ENCODE measurements at regions not wholly inside any gene's neighbourhood (a gene's known extent, or its start where the extent isn't known, plus 50 kb on each side); places are given as distances from the start of the nearest gene placed in this dataset.

- H3K27me3 ChIP-seq (ENCODE audit: control insufficient read depth, low read length): no peaks in the 10 kb centered on the region
- H3K79me2 ChIP-seq (ENCODE audit: control insufficient read depth, low read length): no peaks in the 10 kb centered on the region
- H3K4me1 ChIP-seq (ENCODE audit: control insufficient read depth, low read length): no peaks in the 10 kb centered on the region
- H3K36me3 ChIP-seq (ENCODE audit: control insufficient read depth, low read length): no peaks in the 10 kb centered on the region
- H3K27ac ChIP-seq (ENCODE audit: low read depth, low read length): no peak overlapping the region
- H3K4me2 ChIP-seq (ENCODE audit: low read length): no peak overlapping the region
- TF ChIP-seq EZH2phosphoT487 (IDR thresholded peaks at IDR 0.05; ENCODE audit: borderline replicate concordance, low read length): no peak
- no peak for TF ChIP-seq CTCF (IDR thresholded peaks at IDR 0.05; ENCODE audit: low read depth, low read length, poor library complexity, severe bottlenecking)
- no peaks in the 10 kb centered on the region for H3K9me2 ChIP-seq (replicated peaks; ENCODE audit: control insufficient read depth, low read length)
- H3F3A ChIP-seq (ENCODE audit: control insufficient read depth, insufficient read depth): no peaks in the 10 kb centered on the region
- peaks cover 12% of the 10 kb centered on the region; the same call in 1 of the 2 replicates for H3K9me3 ChIP-seq (ENCODE audit: control insufficient read depth, insufficient read depth, low read length)
- no peaks in the 10 kb centered on the region for H4K20me1 ChIP-seq (ENCODE audit: control insufficient read depth, insufficient read depth, low read depth, low read length)
- H3K4me3 ChIP-seq (ENCODE audit: low read length): no peak overlapping the region
These were observed 161.7 kb downstream of the ERMARD start for GRCh38 chr6:169913096-169913638.

DNA sequence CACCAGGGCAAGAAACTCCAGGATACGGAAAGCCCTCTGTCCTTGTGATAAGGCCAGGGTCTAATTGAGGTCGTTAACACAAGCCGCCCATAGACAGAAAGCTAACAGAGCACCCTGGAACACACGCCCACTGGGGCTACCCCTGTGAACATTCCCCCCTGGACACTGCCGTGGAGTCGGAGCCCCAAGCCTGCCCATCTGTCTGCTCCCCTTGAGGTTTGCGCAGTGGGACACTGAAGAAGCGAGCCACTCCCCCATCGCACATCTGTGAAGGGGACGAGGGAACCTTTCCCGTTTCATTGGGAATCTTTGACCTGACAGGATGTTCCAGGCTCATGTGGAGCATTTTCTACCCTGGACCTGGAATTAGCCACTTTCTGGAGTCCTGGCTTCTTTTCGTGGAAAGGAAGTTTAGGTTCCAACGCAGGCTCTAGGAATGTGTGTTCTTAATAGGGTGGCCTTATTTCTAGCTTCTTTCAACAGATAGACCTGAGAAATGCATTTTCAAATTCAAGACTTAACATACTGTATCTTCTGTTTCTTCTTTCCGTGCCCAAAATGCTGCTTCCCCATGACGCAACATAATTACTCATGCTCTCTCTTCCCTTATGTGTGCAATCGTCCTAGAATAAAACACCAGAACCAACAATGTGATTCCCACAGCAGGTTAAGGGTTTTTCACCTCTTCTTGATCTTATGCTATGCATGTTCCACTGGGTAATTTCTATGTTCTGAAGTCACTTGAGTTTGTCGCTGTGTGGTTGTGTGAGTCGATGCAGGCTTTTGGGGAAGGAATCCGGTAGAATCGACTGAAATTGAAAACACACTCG, 161.1 kb downstream of the ERMARD start:
- H3K36me3 ChIP-seq (ENCODE audit: control insufficient read depth, low read length): no peaks in the 10 kb centered on the region
- no peaks in the 10 kb centered on the region for H3F3A ChIP-seq (ENCODE audit: control insufficient read depth, insufficient read depth)
- peaks cover 7% of the 10 kb centered on the region; the same call in 1 of the 2 replicates for H3K9me3 ChIP-seq (ENCODE audit: control insufficient read depth, insufficient read depth, low read length)
- H3K27me3 ChIP-seq (ENCODE audit: control insufficient read depth, low read length): no peaks in the 10 kb centered on the region
- H3K4me2 ChIP-seq (ENCODE audit: low read length): no peak overlapping the region
- H3K9me2 ChIP-seq (replicated peaks; ENCODE audit: control insufficient read depth, low read length): no peaks in the 10 kb centered on the region
- no peak overlapping the region for H3K27ac ChIP-seq (ENCODE audit: low read depth, low read length)
- H3K79me2 ChIP-seq (ENCODE audit: control insufficient read depth, low read length): no peaks in the 10 kb centered on the region
- no peaks in the 10 kb centered on the region for H3K4me1 ChIP-seq (ENCODE audit: control insufficient read depth, low read length)
- no peaks in the 10 kb centered on the region for H4K20me1 ChIP-seq (ENCODE audit: control insufficient read depth, insufficient read depth, low read depth, low read length)
- TF ChIP-seq CTCF (IDR thresholded peaks at IDR 0.05; ENCODE audit: low read depth, low read length, poor library complexity, severe bottlenecking) (no peak), EZH2phosphoT487 (IDR thresholded peaks at IDR 0.05; ENCODE audit: borderline replicate concordance, low read length) (no peak)
- no peak overlapping the region for H3K4me3 ChIP-seq (ENCODE audit: low read length)

DNA sequence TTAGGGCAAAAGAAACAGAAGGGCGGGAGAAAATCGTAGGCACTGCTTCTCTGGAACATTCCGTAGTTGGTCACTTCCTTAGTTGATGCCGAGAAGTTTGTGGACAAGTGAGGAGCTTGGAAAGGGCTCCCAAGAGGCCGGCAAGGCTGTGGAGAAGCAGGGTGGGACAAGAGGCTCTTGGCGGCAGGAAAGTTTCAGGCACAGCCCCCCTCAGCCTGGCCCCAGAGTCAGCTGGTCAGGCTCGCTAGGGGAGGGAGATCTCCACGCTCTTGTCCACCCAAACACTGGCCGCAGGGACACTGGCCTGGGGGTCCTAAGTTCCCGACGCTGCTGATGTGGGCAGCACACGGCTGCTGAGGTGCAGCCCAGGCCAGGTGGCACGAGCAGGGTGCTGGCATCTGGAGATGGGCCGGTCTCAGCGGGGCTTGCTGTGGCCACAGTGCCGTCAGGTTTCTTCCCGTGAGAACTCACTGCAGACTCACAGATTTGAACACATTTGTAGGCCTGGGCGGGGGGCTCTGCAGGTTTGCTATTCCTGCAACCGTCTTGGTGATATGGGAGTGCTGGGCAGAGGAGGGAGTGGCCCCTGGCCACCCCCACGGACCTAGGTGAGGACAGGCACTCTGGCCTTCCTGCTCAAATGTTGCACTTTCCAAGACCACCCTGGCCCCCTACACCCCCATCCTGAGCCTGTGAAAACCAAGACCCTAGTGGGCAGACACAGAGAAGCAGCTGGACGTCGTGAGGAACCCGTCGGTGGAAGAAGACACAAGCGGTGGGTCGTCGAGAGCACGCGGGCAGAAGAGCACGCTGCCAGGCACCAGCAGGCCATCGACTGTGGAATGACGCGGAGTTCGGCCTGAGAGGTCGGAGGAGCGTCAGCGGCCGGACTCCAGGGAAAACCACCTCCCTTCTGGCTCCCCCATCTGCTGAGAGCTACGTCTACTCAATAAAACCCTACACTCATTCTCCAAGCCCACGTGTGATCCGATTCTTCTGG, 160.1 kb downstream of the ERMARD start:
- no peaks in the 10 kb centered on the region for H3K36me3 ChIP-seq (ENCODE audit: control insufficient read depth, low read length)
- H3K27ac ChIP-seq (ENCODE audit: low read depth, low read length): no peak overlapping the region
- H3K79me2 ChIP-seq (ENCODE audit: control insufficient read depth, low read length): no peaks in the 10 kb centered on the region
- H3F3A ChIP-seq (ENCODE audit: control insufficient read depth, insufficient read depth): no peaks in the 10 kb centered on the region
- no peaks in the 10 kb centered on the region for H3K4me1 ChIP-seq (ENCODE audit: control insufficient read depth, low read length)
- no peak for TF ChIP-seq EZH2phosphoT487 (IDR thresholded peaks at IDR 0.05; ENCODE audit: borderline replicate concordance, low read length)
- TF ChIP-seq CTCF (IDR thresholded peaks at IDR 0.05; ENCODE audit: low read depth, low read length, poor library complexity, severe bottlenecking): no peak
- no peaks in the 10 kb centered on the region for H3K9me3 ChIP-seq (ENCODE audit: control insufficient read depth, insufficient read depth, low read length)
- H3K4me3 ChIP-seq (ENCODE audit: low read length): no peak overlapping the region
- no peaks in the 10 kb centered on the region for H3K27me3 ChIP-seq (ENCODE audit: control insufficient read depth, low read length)
- no peak overlapping the region for H3K4me2 ChIP-seq (ENCODE audit: low read length)
- H4K20me1 ChIP-seq (ENCODE audit: control insufficient read depth, insufficient read depth, low read depth, low read length): no peaks in the 10 kb centered on the region
- H3K9me2 ChIP-seq (replicated peaks; ENCODE audit: control insufficient read depth, low read length): no peaks in the 10 kb centered on the region
